Duodenal mucosa (tissue), 2 donors: ENCODE measurements at regions not wholly inside any gene's neighbourhood (a gene's known extent, or its start where the extent isn't known, plus 50 kb on each side); places are given as distances from the start of the nearest gene placed in this dataset.

ENCODE experiments used
- H3K27ac ChIP-seq: one replicate; pipeline ENCODE4 v1.7.0; 2013; ENCODE audit warnings: low read depth, low read length
- H3K27me3 ChIP-seq, 2 donors: one replicate each; pipeline ENCODE4 v1.7.0; 2013; ENCODE audit warnings: low read length in 2 of 2, control low read depth in 1 of 2; ENCODE audit not compliant: insufficient read depth in 2 of 2, control insufficient read depth in 1 of 2
- H3K36me3 ChIP-seq, 2 donors: one replicate each; pipeline ENCODE4 v1.7.0; 2013; ENCODE audit warnings: low read length in 2 of 2, control low read depth in 1 of 2; ENCODE audit not compliant: insufficient read depth in 2 of 2, control insufficient read depth in 1 of 2
- H3K4me1 ChIP-seq, 2 donors: one replicate each; pipeline ENCODE4 v1.7.0; 2013; ENCODE audit warnings: low read length in 2 of 2, control low read depth in 1 of 2; ENCODE audit not compliant: insufficient read depth in 2 of 2, control insufficient read depth in 1 of 2
- H3K4me3 ChIP-seq, 2 donors: one replicate each; pipeline ENCODE4 v1.7.0; 2013; ENCODE audit warnings: low read length in 2 of 2, low read depth in 1 of 2
- H3K9ac ChIP-seq, 2 donors: one replicate each; pipeline ENCODE4 v1.7.0; 2013; ENCODE audit warnings: low read length in 2 of 2, low read depth in 1 of 2
- H3K9me3 ChIP-seq, 2 donors: one replicate each; pipeline ENCODE4 v1.7.0; 2013; ENCODE audit warnings: low read length in 2 of 2, control low read depth in 1 of 2; ENCODE audit not compliant: control insufficient read depth in 1 of 2

DNA sequence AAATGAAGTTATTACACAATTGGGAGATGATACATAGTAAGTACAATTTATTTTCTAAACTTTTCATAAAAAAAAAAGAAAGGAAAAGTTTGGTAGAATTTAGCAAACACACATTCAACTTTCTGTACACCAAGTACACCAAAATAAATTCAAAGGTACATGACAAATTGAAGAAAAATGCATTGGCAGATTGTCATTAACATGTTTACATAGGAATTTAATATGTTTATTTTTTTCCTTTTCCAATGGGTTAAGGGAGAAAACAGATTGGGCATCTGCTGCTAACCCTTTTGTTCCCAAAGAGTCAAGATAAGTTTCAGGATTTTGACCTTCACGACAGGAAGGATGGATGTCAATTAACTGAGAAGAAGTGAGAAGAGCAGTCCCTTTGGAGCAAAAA lies 620.4 kb downstream of the XIRP2 start:
- Histone ChIP-seq H3K36me3 (no peaks in the 10 kb centered on the region), H3K27me3 (no peaks in the 10 kb centered on the region), H3K4me1 (no peaks in the 10 kb centered on the region), H3K9ac (no peak overlapping the region), H3K4me3 (no peak overlapping the region), H3K27ac (no peak overlapping the region), H3K9me3 (no peaks in the 10 kb centered on the region)

DNA sequence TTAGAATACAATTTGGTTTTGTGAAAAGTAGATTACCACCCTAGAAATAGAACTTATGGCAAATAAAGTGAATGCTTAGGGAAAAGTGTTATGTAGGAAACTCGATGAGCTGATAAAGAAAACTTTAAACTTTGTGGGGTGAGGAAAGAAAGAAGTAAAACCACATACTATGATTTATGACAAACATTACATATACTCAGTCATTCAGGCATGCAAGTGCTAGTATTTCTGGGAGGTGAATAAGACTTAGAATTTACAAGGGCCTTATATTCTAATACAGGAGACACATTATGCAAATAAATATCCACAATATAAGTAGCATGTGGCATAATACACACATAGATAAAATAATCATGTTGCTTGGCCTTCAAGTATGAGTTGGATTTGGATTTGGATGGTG lies 618.1 kb downstream of the XIRP2 start:
- H3K27me3 ChIP-seq, result no peaks in the 10 kb centered on the region
- no peak overlapping the region for H3K4me3 ChIP-seq
- H3K4me1 ChIP-seq, result no peaks in the 10 kb centered on the region

DNA sequence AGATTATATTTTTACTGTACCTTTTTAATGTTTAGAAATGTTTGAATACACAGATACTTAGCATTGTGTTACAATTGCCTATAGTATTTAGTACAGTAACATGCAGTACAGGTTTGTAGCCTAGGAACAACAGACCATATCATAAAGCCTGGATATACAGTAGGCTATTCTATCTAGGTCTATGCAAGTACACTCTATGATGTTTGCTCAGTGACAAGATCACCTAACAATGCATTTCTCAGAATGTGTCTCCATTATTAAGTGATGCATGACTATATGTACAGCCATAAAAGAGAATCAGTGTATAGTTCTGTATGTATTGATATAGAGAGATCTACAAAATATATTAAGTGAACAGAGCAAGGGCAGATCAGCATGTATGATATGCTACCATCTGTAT lies 616.4 kb downstream of the XIRP2 start:
- H3K9ac ChIP-seq, result no peak overlapping the region
- no peak overlapping the region for H3K27ac ChIP-seq
- H3K4me1 ChIP-seq, result no peaks in the 10 kb centered on the region
- H3K36me3 ChIP-seq, result no peaks in the 10 kb centered on the region
- no peaks in the 10 kb centered on the region for H3K9me3 ChIP-seq
- H3K27me3 ChIP-seq, result no peaks in the 10 kb centered on the region
- no peak overlapping the region for H3K4me3 ChIP-seq

More for the DNA sequence above, 618.1 kb downstream of the XIRP2 start:
- Histone ChIP-seq H3K36me3 (no peaks in the 10 kb centered on the region), H3K27ac (no peak overlapping the region), H3K9me3 (no peaks in the 10 kb centered on the region), H3K9ac (no peak overlapping the region)

DNA sequence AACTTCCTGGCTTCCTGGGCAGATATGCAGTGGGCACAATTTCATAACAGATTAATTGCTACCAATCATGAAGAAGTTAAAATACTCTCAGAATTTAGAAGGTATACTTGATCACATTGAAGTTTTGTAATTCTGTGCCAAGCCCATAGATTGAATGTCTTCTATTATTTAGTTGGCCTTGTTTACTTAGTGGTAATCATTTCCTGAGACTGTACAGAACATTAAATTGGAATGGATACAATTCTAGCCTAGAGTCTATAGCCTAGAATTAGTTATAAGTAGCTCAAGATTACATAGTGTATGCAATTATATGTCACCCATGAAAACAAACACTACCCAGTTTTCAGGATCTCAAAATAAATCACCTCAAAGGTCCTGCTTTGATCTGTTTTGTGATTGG lies 615.8 kb downstream of the XIRP2 start:
- no peaks in the 10 kb centered on the region for H3K9me3 ChIP-seq
- H3K4me1 ChIP-seq, result no peaks in the 10 kb centered on the region
- H3K4me3 ChIP-seq, result no peak overlapping the region
- no peaks in the 10 kb centered on the region for H3K27me3 ChIP-seq
- H3K27ac ChIP-seq, result no peak overlapping the region
- no peak overlapping the region for H3K9ac ChIP-seq
- H3K36me3 ChIP-seq, result no peaks in the 10 kb centered on the region

DNA sequence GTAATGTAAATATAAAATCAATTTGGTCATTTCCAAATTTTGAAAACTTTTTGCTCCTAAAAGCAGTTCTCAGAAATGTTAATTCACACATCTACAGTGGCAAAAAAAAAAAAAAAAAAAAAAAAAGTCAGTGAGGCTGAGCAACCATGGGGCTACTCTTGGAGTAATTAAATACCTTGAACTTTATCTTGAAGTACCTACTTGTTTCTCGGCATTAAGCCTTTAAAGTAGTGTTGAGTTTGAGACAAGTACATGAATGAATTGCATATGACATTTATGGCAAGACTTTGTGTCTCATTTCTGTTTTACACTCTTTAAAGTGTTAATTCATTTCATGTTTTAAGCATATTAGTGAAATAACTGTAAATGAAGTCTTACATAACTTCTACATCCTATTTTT lies 613.3 kb downstream of the XIRP2 start:
- Histone ChIP-seq H3K27ac (no peak overlapping the region), H3K9me3 (no peaks in the 10 kb centered on the region), H3K36me3 (no peaks in the 10 kb centered on the region), H3K4me3 (no peak overlapping the region), H3K9ac (no peak overlapping the region), H3K4me1 (no peaks in the 10 kb centered on the region), H3K27me3 (no peaks in the 10 kb centered on the region)

DNA sequence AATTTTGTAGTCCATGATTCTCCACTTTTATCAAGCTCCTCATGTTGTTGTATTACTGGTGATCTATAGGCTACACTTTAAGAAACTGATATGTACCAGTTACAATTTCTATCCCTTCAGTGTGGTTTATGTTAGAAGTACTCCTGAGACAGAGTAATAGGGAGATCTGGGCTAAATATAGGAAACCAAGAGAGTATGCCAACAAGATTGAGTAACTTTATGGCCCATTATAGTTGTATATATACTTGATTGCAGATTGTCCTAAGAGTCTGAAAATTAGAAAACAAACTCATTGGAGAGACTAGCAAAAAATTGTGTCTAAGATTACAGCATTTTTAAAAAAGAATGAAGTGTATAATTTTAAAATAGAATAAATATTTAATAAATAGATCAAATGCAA lies 605.6 kb downstream of the XIRP2 start:
- Histone ChIP-seq H3K27ac (no peak overlapping the region), H3K27me3 (no peaks in the 10 kb centered on the region), H3K9ac (no peak overlapping the region), H3K4me3 (no peak overlapping the region), H3K4me1 (no peaks in the 10 kb centered on the region), H3K9me3 (no peaks in the 10 kb centered on the region), H3K36me3 (no peaks in the 10 kb centered on the region)

DNA sequence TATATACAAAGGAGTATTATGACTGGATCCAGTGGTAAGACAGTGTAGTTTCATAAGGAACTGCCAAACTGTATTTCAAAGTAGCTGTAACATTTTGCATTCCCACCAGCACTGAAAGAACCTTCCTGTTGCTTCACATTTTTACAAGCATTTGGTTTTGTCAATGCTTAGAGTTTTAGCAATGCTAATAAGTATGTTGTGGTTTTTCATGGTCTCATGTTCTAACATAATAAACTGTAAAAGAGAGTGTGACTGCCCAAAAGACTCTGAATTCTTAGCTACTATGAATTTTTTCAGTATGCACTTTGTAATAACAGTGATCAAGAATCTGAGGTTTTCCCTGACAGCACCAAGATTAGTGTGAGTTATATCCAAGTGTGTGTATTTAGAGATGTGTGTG lies 604.2 kb downstream of the XIRP2 start:
- Histone ChIP-seq H3K27ac (no peak overlapping the region), H3K4me1 (no peaks in the 10 kb centered on the region), H3K27me3 (no peaks in the 10 kb centered on the region), H3K36me3 (no peaks in the 10 kb centered on the region), H3K4me3 (no peak overlapping the region), H3K9me3 (no peaks in the 10 kb centered on the region), H3K9ac (no peak overlapping the region)

DNA sequence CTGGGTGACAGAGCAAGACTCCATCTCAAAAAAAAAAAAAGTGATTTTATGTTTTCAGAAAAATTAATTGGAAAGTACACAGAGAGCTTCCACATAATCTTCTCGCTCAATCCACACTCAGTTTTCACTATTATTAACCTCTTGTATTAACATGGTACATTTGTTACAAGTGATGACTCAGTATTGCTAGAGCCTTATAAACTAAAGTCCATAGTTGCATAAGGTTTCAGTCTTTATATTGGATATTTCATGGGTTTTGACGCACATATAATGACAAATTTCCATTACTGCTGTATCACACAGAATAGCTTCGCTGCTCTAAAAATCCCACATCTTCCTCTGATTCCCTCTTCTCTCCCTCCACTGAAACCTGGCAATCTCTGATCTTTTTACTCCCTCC lies 603.5 kb downstream of the XIRP2 start:
- no peak overlapping the region for H3K27ac ChIP-seq
- H3K9ac ChIP-seq, result no peak overlapping the region
- H3K36me3 ChIP-seq, result no peaks in the 10 kb centered on the region
- no peaks in the 10 kb centered on the region for H3K27me3 ChIP-seq
- H3K4me1 ChIP-seq, result no peaks in the 10 kb centered on the region
- no peaks in the 10 kb centered on the region for H3K9me3 ChIP-seq
- H3K4me3 ChIP-seq, result no peak overlapping the region

DNA sequence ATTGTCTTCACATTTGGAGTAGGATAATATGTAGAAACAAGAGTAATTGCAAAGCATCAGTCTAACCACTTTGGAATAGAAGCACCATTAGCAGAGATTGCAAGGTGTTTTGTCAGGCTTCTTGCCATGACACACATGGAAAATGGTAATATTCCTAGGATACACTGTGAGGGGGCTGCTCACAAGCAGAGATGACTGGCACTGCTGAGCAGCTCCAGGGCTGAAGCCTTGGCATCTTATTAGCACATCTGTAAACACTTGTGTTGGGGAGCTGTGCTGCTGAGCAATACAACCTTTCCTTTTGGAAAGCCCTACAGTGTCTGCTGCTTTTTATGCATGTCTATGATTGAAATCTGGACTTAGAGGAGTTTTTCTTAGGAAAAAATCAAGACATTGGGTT lies 602.2 kb downstream of the XIRP2 start:
- no peak overlapping the region for H3K27ac ChIP-seq

DNA sequence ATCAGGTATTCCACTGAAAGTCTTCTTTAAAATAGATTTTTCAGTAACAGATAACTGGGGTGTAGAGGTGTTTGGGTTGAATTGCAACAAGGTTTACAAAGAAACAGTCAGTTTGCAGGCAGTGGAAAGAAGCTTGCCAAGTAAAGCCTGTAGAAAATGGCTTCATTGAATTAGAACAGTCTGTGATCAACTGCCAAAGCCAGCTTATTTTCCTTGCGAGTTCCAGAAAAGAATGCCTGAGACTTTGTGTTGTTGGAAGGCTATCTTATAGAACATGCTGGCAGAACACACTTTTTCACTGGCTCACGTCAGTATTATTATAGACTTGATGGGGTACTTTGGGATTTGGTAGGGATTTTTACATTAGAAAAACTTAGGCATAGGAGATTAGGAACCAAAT lies 601.0 kb downstream of the XIRP2 start:
- no peak overlapping the region for H3K27ac ChIP-seq
- H3K9ac ChIP-seq, result no peak overlapping the region
- H3K36me3 ChIP-seq, result no peaks in the 10 kb centered on the region
- no peaks in the 10 kb centered on the region for H3K9me3 ChIP-seq
- no peak overlapping the region for H3K4me3 ChIP-seq
- H3K27me3 ChIP-seq, result no peaks in the 10 kb centered on the region
- H3K4me1 ChIP-seq, result no peaks in the 10 kb centered on the region

More for the DNA sequence above, 602.2 kb downstream of the XIRP2 start:
- Histone ChIP-seq H3K27me3 (no peaks in the 10 kb centered on the region), H3K36me3 (no peaks in the 10 kb centered on the region), H3K4me3 (no peak overlapping the region), H3K4me1 (no peaks in the 10 kb centered on the region), H3K9ac (no peak overlapping the region), H3K9me3 (no peaks in the 10 kb centered on the region)

DNA sequence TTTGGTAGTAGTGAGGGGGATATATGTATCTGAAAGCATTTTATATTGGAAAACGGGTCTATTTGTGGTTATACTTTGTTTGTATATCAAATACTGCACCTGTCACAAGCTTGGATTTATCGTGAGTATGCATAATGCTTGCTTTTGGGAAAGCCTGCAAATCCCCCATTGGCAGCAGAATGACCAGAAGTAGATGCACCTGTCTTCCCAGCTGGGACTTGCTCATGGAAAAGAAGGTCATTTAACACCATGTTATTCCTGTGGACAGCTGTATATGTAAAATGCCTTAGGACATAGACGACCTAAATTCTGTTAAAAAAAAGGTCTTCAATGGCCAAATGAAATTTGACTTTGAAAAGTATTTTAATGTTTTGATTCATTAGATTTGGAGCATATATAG lies 599.4 kb downstream of the XIRP2 start:
- no peaks in the 10 kb centered on the region for H3K9me3 ChIP-seq
- no peaks in the 10 kb centered on the region for H3K27me3 ChIP-seq
- no peak overlapping the region for H3K27ac ChIP-seq
- no peaks in the 10 kb centered on the region for H3K4me1 ChIP-seq
- no peaks in the 10 kb centered on the region for H3K36me3 ChIP-seq
- no peak overlapping the region for H3K9ac ChIP-seq
- no peak overlapping the region for H3K4me3 ChIP-seq
